ENCODE measurements at regions not wholly inside any gene's neighbourhood (a gene's known extent, or its start where the extent isn't known, plus 50 kb on each side); places are given as distances from the start of the nearest gene placed in this dataset.

DNA sequence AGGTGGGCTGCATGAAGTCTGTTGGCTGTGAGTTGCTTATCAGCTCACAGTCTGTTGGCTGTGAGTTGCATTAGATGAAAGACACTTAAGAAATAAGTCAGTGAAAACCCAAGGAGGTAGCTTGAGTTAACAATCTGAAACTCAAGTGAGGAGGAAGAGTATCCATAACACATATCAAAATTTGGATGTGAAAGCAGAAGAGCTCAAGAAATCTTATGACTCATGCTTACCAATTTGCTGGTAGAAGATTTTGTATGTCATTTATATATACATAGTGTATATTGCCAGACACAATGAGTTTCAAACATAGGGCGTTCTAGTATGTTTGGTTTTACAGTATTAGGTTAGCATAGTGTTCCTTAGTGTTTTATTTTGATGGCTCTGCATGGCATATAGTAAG is 107.4 kb downstream of the DDIT4L start:
- H3K4me2 ChIP-seq (ENCODE audit: low read length), result no peak overlapping the region
- H3K4me3 ChIP-seq (ENCODE audit: low read depth, low read length, poor library complexity, severe bottlenecking), result no peak overlapping the region
- no peaks in the 10 kb centered on the region for H3K4me1 ChIP-seq (ENCODE audit: insufficient read depth, low read length, severe bottlenecking)
- no peaks in the 10 kb centered on the region for H4K20me1 ChIP-seq (ENCODE audit: insufficient read depth, low read length)
- H3K9me2 ChIP-seq (ENCODE audit: low read depth, low read length), result no peaks in the 10 kb centered on the region
- no peaks in the 10 kb centered on the region for H3K79me2 ChIP-seq (ENCODE audit: insufficient read depth, low read length)
- no peak for TF ChIP-seq EZH2 (IDR thresholded peaks at IDR 0.05; ENCODE audit: borderline replicate concordance, low read length)
- TF ChIP-seq, protein P1, sequence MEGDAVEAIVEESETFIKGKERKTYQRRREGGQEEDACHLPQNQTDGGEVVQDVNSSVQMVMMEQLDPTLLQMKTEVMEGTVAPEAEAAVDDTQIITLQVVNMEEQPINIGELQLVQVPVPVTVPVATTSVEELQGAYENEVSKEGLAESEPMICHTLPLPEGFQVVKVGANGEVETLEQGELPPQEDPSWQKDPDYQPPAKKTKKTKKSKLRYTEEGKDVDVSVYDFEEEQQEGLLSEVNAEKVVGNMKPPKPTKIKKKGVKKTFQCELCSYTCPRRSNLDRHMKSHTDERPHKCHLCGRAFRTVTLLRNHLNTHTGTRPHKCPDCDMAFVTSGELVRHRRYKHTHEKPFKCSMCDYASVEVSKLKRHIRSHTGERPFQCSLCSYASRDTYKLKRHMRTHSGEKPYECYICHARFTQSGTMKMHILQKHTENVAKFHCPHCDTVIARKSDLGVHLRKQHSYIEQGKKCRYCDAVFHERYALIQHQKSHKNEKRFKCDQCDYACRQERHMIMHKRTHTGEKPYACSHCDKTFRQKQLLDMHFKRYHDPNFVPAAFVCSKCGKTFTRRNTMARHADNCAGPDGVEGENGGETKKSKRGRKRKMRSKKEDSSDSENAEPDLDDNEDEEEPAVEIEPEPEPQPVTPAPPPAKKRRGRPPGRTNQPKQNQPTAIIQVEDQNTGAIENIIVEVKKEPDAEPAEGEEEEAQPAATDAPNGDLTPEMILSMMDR (IDR thresholded peaks at IDR 0.05; ENCODE audit: low read length), result no peak
- H3K9ac ChIP-seq (ENCODE audit: low read length), result no peak overlapping the region
- no peak overlapping the region for H3K27ac ChIP-seq (ENCODE audit: low read depth, low read length, poor library complexity, severe bottlenecking)
- no peaks in the 10 kb centered on the region for H3K27me3 ChIP-seq (ENCODE audit: insufficient read depth, low read length)
- H3F3A ChIP-seq (ENCODE audit: insufficient read depth, low read length), result no peaks in the 10 kb centered on the region
- H3K9me3 ChIP-seq (ENCODE audit: low read length), result no peaks in the 10 kb centered on the region
- no peak overlapping the region for H2AFZ ChIP-seq (ENCODE audit: low read length)
- H3K36me3 ChIP-seq (ENCODE audit: insufficient read depth, low read length), result no peaks in the 10 kb centered on the region

DNA sequence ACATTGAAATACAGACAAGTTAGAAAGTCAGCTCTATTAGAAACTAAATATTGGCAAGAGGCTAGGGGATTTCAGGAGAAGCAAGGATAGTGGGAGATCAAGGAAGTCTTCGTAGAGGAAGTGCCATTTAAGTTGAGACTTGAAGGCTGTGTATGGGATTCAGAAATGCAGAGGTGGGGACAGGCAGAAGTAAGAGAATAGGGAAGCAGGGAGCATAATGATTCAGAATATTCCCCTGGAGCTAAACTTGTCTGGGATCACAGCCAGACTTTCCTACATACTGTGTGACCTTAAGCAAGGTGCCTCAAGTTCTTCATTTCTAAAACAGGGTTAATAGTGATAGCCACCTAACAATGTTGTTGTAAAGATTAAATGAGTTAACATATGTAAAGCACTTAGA is 108.8 kb downstream of the DDIT4L start:
- H3K9me3 ChIP-seq (ENCODE audit: low read length), result no peaks in the 10 kb centered on the region
- no peaks in the 10 kb centered on the region for H3K4me1 ChIP-seq (ENCODE audit: insufficient read depth, low read length, severe bottlenecking)
- no peaks in the 10 kb centered on the region for H3K36me3 ChIP-seq (ENCODE audit: insufficient read depth, low read length)
- H3F3A ChIP-seq (ENCODE audit: insufficient read depth, low read length), result no peaks in the 10 kb centered on the region
- no peak overlapping the region for H3K4me3 ChIP-seq (ENCODE audit: low read depth, low read length, poor library complexity, severe bottlenecking)
- H2AFZ ChIP-seq (ENCODE audit: low read length), result no peak overlapping the region
- no peaks in the 10 kb centered on the region for H3K27me3 ChIP-seq (ENCODE audit: insufficient read depth, low read length)
- H3K4me2 ChIP-seq (ENCODE audit: low read length), result no peak overlapping the region
- H3K9me2 ChIP-seq (ENCODE audit: low read depth, low read length), result no peaks in the 10 kb centered on the region
- TF ChIP-seq, protein P1 (IDR thresholded peaks at IDR 0.05; ENCODE audit: low read length), result no peak
- TF ChIP-seq EZH2 (IDR thresholded peaks at IDR 0.05; ENCODE audit: borderline replicate concordance, low read length), result no peak
- no peaks in the 10 kb centered on the region for H4K20me1 ChIP-seq (ENCODE audit: insufficient read depth, low read length)
- H3K27ac ChIP-seq (ENCODE audit: low read depth, low read length, poor library complexity, severe bottlenecking), result no peak overlapping the region
- H3K79me2 ChIP-seq (ENCODE audit: insufficient read depth, low read length), result no peaks in the 10 kb centered on the region
- no peak overlapping the region for H3K9ac ChIP-seq (ENCODE audit: low read length)

DNA sequence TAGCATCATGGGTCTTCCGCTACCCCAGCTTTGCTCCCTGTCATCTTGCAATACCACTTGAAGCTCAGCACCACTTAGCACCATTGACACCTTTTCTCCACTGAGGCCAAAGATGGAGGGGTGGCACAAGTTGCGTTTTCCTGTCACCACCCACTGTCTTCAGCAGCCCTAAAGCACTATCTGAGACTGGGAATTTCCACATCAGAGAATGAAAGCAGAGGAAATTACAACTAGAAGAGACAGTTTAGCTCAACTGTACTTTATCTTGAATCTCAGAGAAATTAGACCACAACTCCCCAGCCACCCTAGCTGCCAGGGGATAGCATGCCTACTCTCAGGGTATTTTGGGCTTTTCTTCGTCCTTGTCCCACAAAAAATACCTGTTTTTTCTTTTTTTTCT is 111.0 kb downstream of the DDIT4L start:
- Histone ChIP-seq H3K9me3 (ENCODE audit: low read length) (no peaks in the 10 kb centered on the region), H3K4me1 (ENCODE audit: insufficient read depth, low read length, severe bottlenecking) (no peaks in the 10 kb centered on the region), H3F3A (ENCODE audit: insufficient read depth, low read length) (no peaks in the 10 kb centered on the region), H3K36me3 (ENCODE audit: insufficient read depth, low read length) (no peaks in the 10 kb centered on the region), H2AFZ (ENCODE audit: low read length) (no peak overlapping the region), H3K79me2 (ENCODE audit: insufficient read depth, low read length) (no peaks in the 10 kb centered on the region), H3K27ac (ENCODE audit: low read depth, low read length, poor library complexity, severe bottlenecking) (no peak overlapping the region), H3K4me2 (ENCODE audit: low read length) (no peak overlapping the region), H3K4me3 (ENCODE audit: low read depth, low read length, poor library complexity, severe bottlenecking) (no peak overlapping the region), H3K9ac (ENCODE audit: low read length) (no peak overlapping the region), H3K27me3 (ENCODE audit: insufficient read depth, low read length) (no peaks in the 10 kb centered on the region), H4K20me1 (ENCODE audit: insufficient read depth, low read length) (no peaks in the 10 kb centered on the region), H3K9me2 (ENCODE audit: low read depth, low read length) (no peaks in the 10 kb centered on the region)
- TF ChIP-seq EZH2 (IDR thresholded peaks at IDR 0.05; ENCODE audit: borderline replicate concordance, low read length), result no peak
- TF ChIP-seq, protein P1 (IDR thresholded peaks at IDR 0.05; ENCODE audit: low read length), result no peak
